Activated CD4-positive, alpha-beta T cell treated with anti-CD3 and anti-CD28 coated beads for 24 hours (primary cell): ENCODE measurements at regions not wholly inside any gene's neighbourhood (a gene's known extent, or its start where the extent isn't known, plus 50 kb on each side); places are given as distances from the start of the nearest gene placed in this dataset.

Experiments
- DNase-seq, 2 donors: peaks; one replicate each; pipeline ENCODE4 v3.0.0-alpha.2; 2020; ENCODE audit warnings: low read depth in 2 of 2

DNA sequence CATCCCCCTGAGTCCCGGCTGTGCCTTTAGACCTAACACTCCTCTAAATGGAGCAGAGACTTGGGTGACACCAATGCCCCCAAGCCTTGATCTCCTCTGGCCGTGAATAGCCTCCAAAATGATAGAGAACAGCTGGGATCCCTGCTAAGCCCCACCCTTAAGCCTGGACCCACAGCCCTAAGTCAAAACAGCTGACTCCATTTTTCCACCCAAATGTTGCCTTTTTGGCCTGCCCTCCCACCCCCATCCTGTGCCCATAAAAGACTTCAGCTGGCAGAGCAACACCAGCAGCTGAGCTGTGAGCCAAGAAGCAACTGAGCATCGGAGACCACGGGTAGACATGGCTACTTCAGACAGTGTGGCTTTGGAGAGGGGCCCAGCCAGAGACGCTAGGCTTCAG lies 420.8 kb downstream of the NPHP4 start:
- no peak for DNase-seq

DNA sequence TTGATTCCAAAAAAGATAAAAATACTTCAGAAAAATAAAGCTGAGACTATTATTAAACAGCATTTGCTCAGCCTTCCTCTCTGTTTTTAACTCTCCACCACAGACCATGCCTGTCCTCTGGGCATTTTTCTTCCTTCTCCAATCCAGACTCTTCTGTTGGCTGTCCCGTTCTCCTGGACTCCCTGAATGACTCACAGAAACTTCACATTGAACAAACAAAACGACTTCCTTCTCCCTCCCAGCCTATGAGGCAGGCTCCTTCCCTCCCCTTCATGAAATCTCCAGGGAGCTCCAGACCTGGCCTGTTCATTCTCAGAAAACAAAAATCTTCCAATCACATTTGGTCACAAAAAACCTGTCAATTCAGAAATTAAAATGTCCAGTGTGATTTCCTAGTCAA lies 421.3 kb downstream of the NPHP4 start:
- DNase-seq, result no peak

DNA sequence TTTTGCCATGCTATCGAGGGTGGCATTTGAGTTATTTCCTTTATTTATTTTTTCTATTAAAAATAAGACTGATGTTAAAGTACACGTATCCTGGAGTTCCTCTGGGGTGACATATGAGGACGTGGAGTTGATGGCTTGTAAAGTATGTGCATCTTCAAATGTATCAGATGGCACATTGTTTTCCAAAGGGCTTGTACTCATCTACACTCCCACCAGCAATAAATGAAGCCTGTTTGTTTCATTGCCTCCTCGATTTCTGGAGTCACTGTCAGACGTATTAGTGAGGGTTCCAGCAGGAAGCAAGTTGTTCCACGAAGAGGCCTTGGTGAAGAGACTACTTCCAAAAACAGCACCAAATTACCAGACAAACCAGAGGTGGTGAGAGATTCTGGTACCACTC lies 423.9 kb downstream of the NPHP4 start:
- no peak for DNase-seq

DNA sequence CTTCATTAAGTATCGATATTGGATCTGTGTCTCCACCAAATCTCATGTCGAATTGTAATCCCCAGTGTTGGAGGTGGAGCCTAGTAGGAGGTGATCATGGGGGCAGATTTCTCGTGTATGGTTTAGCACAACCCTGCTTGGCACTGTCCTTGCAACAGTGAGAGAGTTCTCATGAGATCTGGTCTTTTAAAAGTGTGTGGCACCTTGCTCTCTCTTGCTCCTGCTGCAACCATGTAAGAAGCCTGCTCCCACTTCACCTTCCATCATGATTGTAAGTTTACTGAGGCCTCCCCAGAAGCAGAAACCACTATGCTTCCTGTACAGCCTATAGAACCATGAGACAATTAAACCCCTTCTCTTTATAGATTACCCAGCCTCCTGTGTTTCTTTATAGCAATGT lies 424.4 kb downstream of the NPHP4 start:
- DNase-seq, result no peak

DNA sequence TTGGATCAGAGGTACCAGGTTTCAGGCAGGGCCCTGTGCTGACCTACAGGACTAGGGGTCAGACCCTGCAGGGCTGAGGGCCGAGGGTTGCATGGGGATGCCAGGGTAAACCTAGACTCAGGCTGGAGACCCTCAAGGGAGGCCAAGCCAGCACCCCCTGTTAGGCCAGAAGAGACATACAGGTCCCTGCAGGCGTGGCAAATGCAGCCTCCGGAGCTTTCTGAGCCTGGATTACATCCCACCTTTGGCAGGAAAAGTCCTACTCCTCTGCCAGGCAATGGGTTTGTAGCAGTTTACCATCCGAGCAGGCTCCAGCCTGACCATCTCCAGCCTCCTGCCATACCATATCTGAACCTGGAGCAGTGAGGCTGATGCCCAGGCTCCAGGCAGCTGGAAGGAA lies 425.3 kb downstream of the NPHP4 start:
- no peak for DNase-seq

DNA sequence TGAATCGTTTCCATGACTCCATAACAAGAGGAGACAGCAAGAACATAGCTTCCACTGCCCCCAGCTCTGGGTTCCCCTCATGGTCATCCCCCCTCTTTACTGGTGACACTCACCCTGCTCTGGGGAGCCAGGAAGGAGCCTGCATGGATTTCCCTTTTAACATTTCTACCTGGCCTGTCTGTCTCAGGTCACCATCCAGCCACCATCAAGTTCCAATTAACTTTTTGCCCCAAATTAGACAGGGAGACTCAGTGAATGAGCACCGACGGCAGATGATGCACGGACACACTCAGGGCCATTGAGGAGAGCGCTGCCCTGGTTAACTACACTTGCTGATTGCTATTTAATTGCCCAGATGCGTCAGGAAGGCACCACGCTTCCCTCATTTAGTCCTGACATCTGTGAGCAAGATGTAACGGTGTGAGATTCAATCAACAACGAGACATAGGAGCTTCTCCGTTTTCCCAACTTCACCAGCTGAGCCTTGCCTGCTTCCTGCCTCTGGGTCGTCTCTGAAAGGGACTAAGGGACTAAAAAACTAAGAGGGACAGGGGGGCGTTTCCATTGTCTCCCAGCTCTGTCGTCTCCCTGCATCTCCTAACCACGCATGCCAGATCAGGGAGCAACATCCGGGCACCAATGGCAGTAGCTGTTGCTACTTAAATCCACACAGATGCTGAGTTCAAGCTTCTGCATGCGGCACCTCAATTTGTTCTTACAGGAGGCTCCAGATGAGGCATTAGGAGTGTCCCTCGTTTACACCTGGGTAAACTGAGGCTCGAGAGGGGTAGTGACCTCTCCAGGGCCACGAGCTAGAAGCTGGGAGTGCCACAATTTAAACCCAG lies 426.7 kb downstream of the NPHP4 start:
- DNase-seq, result no peak

DNA sequence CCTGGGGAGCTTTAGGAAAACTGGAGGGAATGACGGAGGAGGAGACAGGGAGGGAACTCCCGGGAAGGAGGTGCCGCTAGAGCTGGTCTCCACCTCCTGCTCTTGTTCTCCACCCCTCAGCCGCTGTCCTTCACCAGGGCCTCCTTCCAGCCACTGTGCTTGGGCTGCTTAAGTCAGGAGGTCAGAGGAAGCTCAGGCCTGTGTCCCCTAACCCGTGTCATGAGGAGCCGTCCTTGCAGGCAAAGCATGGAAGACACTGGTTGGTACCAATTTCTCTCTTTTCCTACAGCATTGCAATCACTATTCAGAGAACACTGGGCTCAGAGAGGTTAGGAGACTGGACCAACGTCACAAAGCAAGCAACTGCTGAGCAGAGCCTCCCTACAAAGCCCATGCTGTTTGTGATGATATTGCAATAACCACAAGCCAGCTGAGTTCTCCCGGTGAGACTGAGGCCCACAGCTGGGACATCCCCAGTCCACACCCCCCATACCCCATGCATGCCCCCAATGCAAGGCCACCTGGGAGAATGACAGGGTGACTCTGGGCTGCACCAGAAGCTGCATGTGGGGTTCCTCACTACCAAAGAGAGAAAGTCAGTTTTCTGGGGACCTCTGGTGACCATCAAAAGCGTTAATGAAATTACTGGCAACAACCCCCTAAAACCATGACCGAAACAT lies 427.5 kb downstream of the NPHP4 start:
- DNase-seq, result no peak

DNA sequence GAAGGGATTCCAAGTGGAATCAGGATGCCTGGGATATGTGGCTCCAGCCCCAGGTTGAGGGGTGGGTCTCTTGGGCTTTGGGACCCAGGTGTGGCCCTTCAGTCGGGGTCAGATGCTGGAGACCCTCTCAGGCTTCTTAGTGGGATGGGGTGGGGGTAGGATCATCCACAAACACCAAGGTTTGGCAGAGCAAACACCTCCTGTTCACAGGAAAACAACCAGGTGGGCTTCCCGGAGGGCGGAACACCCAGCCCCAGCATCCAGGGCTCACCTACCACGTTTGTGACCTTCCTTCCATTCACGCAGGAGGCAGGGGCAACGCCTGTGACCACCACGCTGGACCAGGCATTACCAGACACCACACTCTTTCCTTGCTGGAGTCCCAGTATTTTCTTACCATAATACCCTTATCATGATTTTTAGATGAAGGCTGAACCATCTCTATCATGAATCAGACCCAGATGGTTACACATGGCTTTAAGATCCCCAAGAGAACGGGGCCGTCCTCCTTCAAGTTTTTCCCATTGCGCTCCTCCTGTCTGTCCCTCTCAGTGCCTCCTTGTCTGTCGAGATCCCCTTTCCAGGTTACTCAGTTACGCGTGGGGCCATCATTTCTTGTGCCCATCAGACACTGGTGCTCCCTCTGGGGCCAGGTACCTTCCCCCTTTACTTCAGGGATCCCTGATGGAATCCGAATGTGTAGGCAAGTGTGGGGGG lies 428.2 kb downstream of the NPHP4 start:
- DNase-seq, result no peak

DNA sequence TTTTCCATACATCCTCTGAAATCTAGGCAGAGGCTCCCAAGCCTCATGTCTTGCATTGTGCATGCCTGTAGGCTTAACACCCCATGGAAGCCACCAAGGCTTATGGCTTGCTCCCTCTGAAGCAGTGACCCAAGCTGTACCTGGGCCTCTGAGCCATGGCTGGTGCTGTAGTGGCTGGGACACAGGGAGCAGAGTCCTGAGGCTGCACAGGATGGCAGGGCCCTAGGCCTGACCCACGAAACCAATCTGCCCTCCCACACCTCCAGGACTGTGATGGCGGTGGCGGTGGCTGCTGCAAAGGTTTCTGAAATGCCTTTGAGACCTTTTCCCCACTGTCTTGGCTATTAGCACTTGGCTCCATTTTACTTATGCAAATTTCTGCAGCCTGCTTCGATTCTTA lies 429.5 kb downstream of the NPHP4 start:
- DNase-seq, result no peak

DNA sequence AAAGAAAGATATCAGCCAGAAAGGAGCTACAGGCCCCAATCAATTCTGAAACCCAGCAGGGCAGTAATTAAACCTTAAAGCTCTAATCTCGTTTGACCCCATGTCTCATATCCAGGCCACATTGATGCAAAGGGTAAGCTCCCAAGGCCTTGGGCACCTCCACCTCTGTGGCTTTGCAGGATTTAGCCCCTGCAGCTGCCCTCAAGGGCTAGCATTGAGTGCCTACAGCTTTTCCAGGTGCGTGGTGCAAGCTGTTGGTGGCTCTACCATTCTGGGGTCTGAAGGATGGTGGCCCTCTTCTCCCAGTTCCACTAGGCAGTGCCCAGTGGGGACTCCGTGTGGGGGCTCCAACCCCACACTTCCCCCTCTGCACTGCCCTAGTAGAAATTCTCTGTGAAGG lies 429.9 kb downstream of the NPHP4 start:
- no peak for DNase-seq

DNA sequence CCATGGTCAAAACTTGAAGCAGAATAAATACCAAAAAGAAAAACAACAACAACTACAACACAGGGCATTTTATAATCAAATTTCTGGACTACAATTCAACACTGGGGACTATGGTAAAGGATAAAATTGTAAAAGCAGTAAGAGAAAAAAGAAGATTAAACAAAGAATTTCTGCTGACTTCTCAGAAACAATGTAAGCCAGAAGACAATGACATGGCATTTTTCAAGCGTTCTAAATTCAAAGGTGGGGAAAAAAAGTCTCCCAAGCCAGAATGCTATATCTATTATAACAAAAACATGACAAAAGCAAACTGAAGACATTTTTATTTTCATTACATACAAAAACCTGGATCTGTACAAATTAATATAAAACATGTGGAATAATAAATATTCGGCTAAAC lies 433.1 kb downstream of the NPHP4 start:
- DNase-seq, result no peak

DNA sequence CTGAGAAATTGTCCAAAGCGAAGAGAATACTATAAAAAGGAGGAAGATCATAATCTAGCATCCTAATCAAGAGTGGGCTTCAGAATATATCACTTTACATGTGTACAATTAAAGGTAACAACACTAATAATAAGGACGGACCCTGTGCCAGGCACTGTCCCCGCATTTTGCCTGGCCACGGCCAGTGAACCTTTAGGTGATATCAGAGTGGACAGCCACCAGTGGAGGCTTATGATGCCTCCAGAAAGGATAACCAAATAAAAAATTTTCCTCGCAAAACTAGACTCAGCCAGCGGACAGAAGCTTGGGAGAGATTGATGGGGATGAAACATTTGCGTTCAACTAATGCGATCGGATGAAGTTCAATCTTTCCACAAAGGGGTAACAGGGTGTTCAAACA lies 436.4 kb downstream of the NPHP4 start:
- DNase-seq, result no peak

DNA sequence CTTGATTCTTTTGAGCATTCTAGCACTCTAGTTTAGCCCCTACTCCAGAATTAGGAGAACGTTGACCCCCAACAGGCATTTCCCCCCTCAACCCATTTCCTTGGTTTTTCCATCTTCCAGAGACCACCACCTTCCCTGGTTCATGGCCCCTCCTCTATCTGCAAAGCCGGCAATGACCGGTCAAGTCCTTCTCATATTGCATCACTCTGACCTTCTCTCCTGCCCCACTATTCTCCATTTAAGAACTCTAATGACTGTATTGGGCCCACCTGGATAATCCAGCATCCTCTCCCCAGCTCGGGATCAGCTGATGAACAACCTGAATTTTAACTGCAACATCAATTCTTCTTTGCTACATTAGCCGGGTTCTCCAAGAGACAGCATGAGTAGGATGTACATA lies 437.4 kb downstream of the NPHP4 start:
- DNase-seq, result no peak

DNA sequence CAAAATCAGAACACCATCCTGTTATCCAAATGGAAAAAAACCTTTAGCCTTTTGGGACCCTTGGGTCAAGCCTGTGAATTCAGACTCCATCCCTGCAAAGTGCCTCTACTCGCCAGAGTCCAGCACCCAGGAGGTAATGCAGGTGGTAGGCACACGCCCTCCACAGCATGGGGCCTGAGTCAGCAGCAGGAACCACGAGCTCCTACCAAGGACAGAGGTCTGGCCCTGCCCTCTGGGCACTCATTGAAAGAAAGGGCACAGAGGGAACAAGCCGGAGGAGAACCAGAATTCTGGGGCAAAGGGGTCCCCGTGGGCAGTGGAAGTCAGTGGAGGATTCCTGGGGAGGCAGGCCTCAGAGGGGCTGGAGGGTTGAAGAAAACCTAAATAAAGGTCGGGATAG lies 438.1 kb downstream of the NPHP4 start:
- DNase-seq, result no peak

DNA sequence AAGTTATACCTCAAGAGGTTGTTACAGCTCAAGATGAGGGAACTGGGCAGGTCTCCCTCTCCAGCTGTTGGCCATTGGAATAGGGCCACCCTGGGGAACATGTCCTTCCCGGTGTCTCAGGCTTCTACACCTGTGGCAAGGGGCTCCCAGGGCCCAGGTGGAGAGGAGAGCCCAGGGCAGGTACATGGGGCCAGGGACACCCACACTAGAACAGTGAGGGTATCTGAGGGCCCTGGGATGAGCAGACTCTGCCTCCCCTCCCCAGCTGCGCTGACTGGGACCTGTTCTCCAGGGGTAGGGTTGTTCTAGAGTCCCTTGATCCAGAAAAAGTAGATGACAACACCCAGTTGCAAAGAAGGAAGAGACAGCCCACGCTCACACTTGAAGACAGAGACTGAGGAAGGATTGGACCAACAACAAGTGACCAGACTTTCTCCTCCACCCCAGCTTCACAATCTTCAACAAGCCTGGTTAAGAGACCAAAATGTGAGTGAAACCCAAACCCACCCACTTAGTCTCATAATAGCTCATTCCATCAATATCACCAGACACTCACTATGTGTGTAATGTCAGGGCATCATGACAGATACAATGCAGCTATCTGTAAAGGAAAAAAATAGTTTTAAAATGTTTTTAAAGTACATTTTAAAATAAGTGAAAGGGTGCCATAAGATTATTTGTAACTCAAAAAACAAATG lies 439.3 kb downstream of the NPHP4 start:
- no peak for DNase-seq

DNA sequence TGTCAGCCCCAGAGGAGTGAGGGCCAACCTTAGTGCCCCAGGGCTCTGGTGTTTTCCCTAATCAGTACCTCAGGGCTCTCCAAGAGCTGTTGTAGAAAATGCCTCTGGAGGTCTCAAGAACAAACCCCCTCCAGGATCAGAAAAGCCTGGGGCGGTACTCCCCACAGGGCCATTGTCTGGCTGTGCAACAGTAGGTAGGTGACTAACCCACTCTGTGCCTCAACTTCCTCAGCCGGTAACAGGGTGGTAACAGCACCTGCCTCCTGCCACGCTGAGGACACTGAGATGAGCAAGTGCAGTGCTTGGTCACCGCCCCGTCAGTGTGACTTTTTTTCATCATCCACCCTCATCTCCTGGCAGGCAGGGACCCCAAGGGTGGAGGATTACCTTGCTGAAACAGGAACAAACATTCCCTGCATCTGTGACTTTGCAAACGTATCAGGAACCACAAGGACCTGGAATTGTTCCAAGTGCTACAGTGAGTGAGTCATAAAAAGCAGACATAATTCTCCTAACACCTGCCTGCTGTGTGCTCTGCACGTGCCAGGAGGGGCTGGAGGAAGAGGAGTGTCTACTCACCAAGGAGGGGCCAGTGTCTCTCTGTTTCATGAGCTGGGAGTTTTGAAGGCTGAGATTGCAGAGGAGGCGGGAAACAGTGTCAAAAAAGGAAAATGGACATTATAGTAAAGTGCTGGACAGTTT lies 440.8 kb downstream of the NPHP4 start:
- no peak for DNase-seq

DNA sequence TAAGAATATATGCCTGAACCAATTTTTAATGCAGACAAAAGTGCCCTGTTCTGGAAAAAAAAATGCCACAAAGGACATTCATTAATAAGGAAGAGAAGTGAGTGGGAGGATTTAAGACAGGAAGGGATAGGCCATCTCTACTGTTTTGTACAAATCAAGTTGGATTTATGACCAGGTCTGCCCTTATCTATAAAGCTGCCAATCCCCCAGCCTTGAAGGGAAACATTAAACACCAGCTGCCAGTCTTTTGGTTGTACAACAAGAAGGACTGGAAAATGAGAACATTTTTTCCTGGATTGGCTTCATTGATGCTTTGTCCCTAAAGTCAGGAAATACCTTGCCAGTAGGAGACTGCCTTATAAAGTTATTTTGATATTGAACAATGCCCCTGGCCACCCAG lies 444.0 kb downstream of the NPHP4 start:
- no peak for DNase-seq

DNA sequence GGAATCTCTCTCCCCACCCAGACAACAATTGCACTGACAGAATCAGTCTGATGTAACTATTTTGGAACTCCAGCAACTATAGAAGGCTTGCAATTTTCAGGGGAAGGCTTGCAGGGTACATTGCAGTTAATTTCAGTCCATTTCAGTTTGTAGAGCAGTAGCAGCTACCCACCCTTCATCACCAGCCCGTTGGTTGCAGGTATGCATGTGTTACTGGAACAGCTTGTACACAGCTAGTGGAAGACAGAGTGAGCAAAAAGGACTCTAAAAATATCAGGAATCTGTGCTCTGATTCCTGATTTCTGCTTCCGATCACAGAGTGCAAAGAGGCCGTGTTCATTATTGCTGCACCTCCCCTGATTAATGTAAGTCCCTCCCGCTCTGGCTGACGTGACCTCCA lies 449.0 kb downstream of the NPHP4 start:
- DNase-seq, result no peak

DNA sequence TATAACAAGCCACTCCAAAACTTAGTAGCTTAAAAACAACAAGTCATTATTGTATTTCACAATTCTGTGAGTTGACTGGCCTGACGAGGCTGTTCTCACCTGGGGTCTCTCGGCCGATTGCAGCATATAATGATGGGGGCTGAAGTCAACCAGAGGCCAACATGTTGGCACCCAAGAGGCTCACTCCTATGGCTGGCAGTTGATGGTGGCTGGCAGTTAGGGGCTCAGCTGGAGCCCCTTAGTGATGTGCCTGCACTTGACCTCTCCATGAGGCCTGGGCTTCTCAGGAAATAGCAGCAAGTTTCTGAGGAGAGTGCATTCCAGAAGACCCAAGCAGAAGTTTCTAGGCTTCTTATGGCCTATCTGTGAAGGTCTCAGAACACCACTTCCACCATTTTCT lies 459.4 kb downstream of the NPHP4 start:
- DNase-seq, result no peak

DNA sequence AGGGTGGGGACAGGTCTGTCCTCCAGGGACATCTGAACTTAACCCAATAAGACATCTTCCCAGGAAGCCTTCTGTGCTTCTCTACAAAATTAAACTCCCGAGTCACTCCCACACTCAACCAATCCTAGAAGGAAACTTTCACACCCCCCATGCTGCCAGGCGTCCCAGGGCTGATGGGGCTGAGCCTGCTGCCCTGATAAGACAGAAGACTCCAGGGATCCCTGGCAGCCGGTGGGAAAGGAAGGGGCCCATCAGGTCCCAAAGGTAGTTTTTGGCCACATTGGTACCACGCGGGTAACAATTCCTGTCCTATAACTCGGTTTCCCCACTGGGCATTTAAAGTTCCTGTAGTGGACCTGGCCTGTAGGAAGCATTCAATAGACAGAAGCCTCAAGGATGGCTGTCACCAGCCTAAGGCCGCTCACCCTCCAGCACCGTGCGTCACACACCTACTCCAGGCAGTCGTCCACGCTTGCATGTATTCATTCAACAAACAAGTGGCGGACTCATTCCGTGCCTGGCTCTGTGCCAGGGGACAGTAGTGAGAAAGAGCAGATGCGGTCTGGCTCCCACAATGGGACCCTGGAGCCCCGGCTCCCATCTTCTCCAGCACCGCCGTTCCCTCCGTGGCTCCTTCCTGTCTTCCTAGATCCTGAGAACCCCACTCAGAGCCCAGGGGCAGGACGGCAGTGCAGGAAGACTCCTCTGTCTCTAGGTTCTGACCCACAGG lies 465.2 kb downstream of the NPHP4 start:
- no peak for DNase-seq

DNA sequence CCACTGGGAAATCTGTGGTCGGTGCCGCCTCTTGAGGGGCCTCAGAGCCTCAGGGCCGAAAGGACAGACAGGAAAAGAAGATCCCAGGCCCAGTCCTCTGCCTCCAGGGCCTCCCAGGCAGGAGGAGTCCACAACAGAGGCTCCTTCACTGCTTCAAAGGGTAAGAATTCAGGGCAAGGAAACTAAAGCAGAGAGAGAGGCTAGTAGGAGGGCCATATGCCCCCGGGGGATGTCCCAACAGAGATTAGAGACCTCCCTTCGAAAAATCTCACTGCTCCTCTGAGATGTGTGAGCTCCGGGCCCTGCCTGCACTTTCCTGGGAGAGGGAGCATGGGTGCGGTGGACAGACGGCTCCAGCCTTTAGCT lies 465.9 kb downstream of the NPHP4 start:
- DNase-seq, result no peak
